ENCODE measurements at regions not wholly inside any gene's neighbourhood (a gene's known extent, or its start where the extent isn't known, plus 50 kb on each side); places are given as distances from the start of the nearest gene placed in this dataset.

DNA sequence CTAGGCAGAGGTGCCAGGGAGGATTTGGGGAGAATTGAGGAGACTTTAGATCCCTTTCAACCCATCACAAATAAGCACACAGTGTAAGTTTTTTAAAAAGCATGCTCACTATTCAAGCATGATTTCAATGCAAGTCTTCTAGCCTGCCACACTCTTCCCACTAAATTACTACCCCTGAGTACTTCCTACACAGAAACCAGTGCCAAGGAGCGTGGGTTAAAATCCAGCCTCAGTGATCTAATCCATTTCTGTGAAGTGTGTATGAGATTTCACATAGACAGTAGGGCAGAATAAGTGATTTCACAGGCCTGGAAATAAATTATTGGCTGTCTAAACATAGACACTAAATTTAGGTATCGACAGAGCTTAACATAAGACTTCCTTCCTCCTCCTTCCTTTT, 142.9 kb upstream of the ATP1B1 start:
- POLR2A ChIA-PET: no interaction called here
- TF ChIP-seq, protein P1, sequence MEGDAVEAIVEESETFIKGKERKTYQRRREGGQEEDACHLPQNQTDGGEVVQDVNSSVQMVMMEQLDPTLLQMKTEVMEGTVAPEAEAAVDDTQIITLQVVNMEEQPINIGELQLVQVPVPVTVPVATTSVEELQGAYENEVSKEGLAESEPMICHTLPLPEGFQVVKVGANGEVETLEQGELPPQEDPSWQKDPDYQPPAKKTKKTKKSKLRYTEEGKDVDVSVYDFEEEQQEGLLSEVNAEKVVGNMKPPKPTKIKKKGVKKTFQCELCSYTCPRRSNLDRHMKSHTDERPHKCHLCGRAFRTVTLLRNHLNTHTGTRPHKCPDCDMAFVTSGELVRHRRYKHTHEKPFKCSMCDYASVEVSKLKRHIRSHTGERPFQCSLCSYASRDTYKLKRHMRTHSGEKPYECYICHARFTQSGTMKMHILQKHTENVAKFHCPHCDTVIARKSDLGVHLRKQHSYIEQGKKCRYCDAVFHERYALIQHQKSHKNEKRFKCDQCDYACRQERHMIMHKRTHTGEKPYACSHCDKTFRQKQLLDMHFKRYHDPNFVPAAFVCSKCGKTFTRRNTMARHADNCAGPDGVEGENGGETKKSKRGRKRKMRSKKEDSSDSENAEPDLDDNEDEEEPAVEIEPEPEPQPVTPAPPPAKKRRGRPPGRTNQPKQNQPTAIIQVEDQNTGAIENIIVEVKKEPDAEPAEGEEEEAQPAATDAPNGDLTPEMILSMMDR (IDR thresholded peaks at IDR 0.05; ENCODE audit: insufficient read depth, low read length, missing control alignments): no peak
- CTCF ChIA-PET: no interaction called here
- DNase-seq (ENCODE audit: low read depth, low spot score): no peak
- H3K4me3 ChIP-seq (ENCODE audit: low read depth, low read length): no peak overlapping the region

DNA sequence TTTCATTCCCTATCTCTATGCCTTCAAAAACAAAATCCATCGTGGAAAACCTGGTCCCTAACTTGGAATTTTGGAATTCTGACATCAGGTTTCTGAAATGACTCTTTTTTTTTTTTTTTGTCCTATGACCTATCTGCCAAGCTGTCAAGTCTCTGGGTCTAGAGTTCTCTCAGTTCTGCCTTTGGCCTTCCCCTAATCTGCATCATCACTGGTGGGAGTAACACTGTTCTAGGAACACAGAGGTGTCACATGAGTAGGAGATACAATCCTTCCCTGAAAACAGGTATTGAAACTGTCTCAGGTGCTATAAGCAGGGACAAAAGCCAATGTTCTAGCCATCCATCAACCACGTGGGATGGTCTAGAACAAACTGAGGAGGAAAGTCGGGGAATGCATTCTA, 142.0 kb upstream of the ATP1B1 start:
- H3K4me3 ChIP-seq (ENCODE audit: low read depth, low read length): no peak overlapping the region
- DNase-seq (ENCODE audit: low read depth, low spot score): no peak
- POLR2A ChIA-PET: no interaction called here
- TF ChIP-seq, protein P1 (IDR thresholded peaks at IDR 0.05; ENCODE audit: insufficient read depth, low read length, missing control alignments): no peak
- CTCF ChIA-PET: no interaction called here

DNA sequence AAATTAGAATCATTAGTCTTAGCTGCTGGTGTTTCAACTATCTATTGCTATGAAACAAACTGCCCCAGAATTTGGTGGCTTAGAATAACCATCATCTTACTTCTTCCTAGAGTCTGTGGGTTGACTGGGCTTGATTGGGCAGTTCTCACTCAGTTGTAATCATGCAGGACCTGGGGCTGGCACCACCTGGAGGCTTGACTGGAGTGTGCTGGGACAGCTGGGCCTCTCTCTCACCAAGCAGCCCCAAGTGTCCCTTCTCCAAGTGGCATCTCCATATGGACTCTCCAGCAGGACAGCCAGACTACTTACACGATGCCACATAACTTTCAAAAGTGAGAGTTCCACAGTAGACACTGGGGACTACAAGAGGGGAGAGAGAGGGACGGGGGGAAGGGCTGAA, 140.3 kb upstream of the ATP1B1 start:
- ChIA-PET POLR2A (no interaction called here), CTCF (no interaction called here)
- no peak for DNase-seq (ENCODE audit: low read depth, low spot score)
- H3K4me3 ChIP-seq (ENCODE audit: low read depth, low read length): no peak overlapping the region
- TF ChIP-seq, protein P1 (IDR thresholded peaks at IDR 0.05; ENCODE audit: insufficient read depth, low read length, missing control alignments): no peak

DNA sequence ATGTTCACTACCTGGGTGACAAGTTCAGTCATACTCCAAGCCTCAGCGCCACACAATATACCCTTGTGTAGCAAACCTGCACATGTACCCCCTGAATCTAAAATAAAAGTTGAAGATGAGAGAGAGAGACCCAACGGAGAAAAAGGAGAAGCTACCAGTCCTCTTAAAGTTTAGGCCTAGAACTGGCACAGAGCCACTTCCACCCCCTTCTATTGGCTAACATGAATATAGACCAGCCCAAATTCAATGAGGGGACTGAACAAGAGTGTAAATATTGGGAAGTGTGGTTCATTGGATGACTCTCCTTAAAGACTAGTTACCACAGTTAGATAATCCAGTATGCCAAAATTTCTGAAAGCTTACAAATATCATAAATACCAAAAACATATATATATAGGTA, 139.9 kb upstream of the ATP1B1 start:
- no peak overlapping the region for H3K4me3 ChIP-seq (ENCODE audit: low read depth, low read length)
- TF ChIP-seq, protein P1 (IDR thresholded peaks at IDR 0.05; ENCODE audit: insufficient read depth, low read length, missing control alignments): no peak
- ChIA-PET POLR2A (no interaction called here), CTCF (no interaction called here)
- no peak for DNase-seq (ENCODE audit: low read depth, low spot score)

DNA sequence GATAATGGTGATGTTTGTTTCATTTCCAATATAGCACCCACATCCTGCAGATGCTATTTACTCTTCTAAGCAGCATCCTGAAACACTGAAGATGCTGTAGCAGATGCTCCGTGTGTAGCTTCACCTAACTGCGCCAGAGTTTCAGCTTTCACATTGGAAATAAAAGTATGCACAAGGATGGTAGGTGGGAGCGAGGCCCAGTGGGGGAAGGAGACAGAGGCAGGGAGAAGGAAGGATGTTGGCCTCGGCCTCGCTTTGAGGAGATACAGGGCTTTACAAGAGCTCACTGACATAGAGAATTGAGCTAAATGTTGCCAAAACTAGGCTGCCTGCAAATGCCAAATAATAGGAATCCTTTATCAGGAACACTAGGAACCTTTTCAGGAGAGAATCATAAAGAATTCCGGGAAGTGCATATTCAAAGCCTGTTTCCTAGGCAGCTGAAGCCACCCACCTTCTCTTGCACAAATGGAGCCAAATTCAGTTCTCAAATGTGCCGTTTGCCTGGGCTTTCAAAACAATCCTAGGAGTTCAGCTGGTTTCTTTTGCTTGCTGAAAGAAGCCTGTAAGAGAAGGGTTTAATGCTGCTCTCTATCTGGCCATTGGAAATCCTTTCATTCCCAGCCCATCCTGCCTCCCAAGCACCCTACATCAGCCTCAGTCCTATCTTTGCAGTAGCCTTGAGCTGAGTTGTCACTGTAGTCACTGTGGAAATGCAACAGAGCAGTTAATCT, 135.4 kb upstream of the ATP1B1 start:
- ChIA-PET POLR2A (no interaction called here), CTCF (interaction anchor here (0.9 kb wide), 1 partner anchor 8 kb away, joined by 3 read pairs; no protein-coding TSS in a partner anchor)
- no peak overlapping the region for H3K4me3 ChIP-seq (ENCODE audit: low read depth, low read length)
- TF ChIP-seq, protein P1 (IDR thresholded peaks at IDR 0.05; ENCODE audit: insufficient read depth, low read length, missing control alignments): no peak
- DNase-seq (ENCODE audit: low read depth, low spot score): no peak

DNA sequence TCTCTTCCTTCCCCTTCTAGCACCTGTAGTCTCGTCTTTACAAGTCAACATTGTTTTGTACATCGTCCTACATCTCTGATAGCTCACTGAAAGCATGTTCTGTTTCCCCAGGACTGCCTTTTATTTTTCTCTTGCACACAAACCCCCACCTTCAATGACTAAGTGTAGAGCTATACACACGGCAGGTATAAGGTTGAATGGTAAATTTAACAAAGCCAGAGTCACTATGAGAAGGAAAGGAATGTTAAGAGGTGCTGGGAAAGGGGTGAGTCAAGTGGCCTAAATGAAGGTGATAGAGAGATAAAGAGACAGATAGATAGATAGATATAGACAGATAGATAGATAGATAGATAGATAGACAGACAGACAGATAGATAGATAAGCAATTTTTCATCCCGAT, 134.3 kb upstream of the ATP1B1 start:
- TF ChIP-seq, protein P1 (IDR thresholded peaks at IDR 0.05; ENCODE audit: insufficient read depth, low read length, missing control alignments): no peak
- ChIA-PET CTCF (interaction anchor here (0.5 kb wide), 1 partner anchor 28 kb away, joined by 3 read pairs; no protein-coding TSS in a partner anchor), POLR2A (no interaction called here)
- H3K4me3 ChIP-seq (ENCODE audit: low read depth, low read length): no peak overlapping the region
- no peak for DNase-seq (ENCODE audit: low read depth, low spot score)

All from AG04449 (cell line).